Erythroblast (primary cell): ENCODE measurements at regions not wholly inside any gene's neighbourhood (a gene's known extent, or its start where the extent isn't known, plus 50 kb on each side); places are given as distances from the start of the nearest gene placed in this dataset.
"Not testable (repeated sequence)": the region's sequence is repeated elsewhere in the genome, so short reads cannot be mapped to it uniquely, and the experiment has no call there.

Experiments
- GATA1 ChIP-seq: IDR thresholded peaks from 2 replicates; pipeline ENCODE4 v1.6.1; 2011; ENCODE audit warnings: low read depth, mild to moderate bottlenecking, control low read depth, low read length, moderate library complexity
- POLR2A ChIP-seq: IDR thresholded peaks from 2 replicates; pipeline ENCODE4 v1.6.1; 2011; ENCODE audit warnings: mild to moderate bottlenecking, low read length

- not testable (repeated sequence) for TF ChIP-seq POLR2A, GATA1
Measured at GRCh38 chr5:24170930-24171329, 473.8 kb downstream of the CDH10 start.
